Breast epithelium (tissue), 3 donors: ENCODE measurements at regions not wholly inside any gene's neighbourhood (a gene's known extent, or its start where the extent isn't known, plus 50 kb on each side); places are given as distances from the start of the nearest gene placed in this dataset.

Experiments
- POLR2AphosphoS5 ChIP-seq, 3 donors: sonication (generic); formaldehyde crosslinking; IDR thresholded peaks; one replicate each; pipeline ENCODE4 v1.6.1; 2017; ENCODE audit warnings: antibody characterized with exemption in 3 of 3
- TF ChIP-seq, protein P1 (sequence below), 3 donors: fragments of 450-650 bp; IDR thresholded peaks; one replicate each; pipeline ENCODE4 v1.5.1; 2016 to 2017; ENCODE audit warnings: antibody characterized with exemption in 3 of 3, mild to moderate bottlenecking in 3 of 3, moderate library complexity in 3 of 3

DNA sequence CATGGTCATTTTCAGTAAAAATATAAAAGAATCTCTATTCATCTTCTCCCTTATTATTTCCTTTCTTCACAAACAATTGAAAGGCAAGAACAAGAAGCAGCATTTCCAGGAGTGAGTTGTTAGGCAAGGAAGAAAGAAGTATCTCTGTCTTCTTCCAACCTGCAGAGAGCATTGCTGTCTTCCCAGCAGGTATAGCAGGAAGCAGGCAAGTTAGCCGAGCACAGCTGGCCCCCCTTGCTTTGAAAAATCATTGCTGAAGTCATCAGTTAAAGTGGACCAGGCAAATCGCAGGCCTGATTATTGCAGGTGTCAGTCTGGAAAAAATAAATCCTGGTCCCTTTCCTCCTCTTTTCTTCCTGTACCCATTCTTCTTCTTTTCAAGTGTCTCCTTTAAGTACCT, 353.1 kb upstream of the BRINP1 start:
- TF ChIP-seq, protein P1, sequence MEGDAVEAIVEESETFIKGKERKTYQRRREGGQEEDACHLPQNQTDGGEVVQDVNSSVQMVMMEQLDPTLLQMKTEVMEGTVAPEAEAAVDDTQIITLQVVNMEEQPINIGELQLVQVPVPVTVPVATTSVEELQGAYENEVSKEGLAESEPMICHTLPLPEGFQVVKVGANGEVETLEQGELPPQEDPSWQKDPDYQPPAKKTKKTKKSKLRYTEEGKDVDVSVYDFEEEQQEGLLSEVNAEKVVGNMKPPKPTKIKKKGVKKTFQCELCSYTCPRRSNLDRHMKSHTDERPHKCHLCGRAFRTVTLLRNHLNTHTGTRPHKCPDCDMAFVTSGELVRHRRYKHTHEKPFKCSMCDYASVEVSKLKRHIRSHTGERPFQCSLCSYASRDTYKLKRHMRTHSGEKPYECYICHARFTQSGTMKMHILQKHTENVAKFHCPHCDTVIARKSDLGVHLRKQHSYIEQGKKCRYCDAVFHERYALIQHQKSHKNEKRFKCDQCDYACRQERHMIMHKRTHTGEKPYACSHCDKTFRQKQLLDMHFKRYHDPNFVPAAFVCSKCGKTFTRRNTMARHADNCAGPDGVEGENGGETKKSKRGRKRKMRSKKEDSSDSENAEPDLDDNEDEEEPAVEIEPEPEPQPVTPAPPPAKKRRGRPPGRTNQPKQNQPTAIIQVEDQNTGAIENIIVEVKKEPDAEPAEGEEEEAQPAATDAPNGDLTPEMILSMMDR (IDR thresholded peaks at IDR 0.05): no peak
- TF ChIP-seq POLR2AphosphoS5 (IDR thresholded peaks at IDR 0.05): no peak
